Neural progenitor cell (in vitro differentiated cells): ENCODE measurements at regions not wholly inside any gene's neighbourhood (a gene's known extent, or its start where the extent isn't known, plus 50 kb on each side); places are given as distances from the start of the nearest gene placed in this dataset.

ENCODE experiments used
- EZH2 ChIP-seq: fragments of 200-600 bp; sonication (generic); IDR thresholded peaks from 2 replicates; pipeline ENCODE4 v1.6.1; 2017; ENCODE audit warnings: antibody characterized with exemption, mild to moderate bottlenecking, moderate library complexity
- EZH2phosphoT487 ChIP-seq: fragments of 200-600 bp; sonication (generic); IDR thresholded peaks from 2 replicates; pipeline ENCODE4 v1.6.1; 2017; ENCODE audit warnings: antibody characterized with exemption
- TF ChIP-seq, protein P1 (sequence below): fragments of 200-600 bp; sonication (generic); IDR thresholded peaks from 2 replicates; pipeline ENCODE4 v1.5.1; 2017; ENCODE audit warnings: antibody characterized with exemption, mild to moderate bottlenecking

DNA sequence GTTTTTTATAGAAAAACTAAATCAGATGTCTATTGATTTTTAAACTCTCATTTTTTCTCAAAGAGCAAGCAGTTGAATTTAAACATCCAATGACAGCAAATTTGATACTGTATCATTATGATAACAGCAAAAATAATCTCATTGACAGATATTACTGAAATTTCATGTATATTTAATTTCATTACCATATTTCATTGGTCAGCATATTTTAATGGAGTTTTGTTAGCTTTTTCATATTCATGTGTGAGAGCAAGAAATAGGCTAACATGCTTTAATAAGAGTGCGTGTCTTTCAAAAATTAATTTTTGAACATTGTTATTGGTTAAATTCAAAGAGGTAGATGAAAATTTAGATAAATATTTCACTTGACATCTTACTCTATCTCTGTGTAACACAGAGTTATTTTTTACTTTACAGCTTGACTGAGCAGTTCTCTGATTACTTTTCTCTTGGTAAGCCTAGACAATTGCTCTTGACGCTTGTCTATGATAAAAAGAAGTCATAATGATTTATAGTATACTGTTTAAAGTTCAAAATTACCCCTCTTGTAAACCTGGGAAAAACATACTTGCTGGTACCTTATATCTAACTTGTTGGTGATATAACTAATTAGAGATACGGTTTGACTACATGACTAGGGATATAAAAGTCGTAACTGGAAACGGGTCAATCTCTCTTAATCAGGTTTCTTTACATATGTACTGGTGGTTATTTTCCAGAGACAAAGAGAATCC is 732.3 kb upstream of the NCAM2 start:
- TF ChIP-seq, protein P1, sequence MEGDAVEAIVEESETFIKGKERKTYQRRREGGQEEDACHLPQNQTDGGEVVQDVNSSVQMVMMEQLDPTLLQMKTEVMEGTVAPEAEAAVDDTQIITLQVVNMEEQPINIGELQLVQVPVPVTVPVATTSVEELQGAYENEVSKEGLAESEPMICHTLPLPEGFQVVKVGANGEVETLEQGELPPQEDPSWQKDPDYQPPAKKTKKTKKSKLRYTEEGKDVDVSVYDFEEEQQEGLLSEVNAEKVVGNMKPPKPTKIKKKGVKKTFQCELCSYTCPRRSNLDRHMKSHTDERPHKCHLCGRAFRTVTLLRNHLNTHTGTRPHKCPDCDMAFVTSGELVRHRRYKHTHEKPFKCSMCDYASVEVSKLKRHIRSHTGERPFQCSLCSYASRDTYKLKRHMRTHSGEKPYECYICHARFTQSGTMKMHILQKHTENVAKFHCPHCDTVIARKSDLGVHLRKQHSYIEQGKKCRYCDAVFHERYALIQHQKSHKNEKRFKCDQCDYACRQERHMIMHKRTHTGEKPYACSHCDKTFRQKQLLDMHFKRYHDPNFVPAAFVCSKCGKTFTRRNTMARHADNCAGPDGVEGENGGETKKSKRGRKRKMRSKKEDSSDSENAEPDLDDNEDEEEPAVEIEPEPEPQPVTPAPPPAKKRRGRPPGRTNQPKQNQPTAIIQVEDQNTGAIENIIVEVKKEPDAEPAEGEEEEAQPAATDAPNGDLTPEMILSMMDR = no peak
- no peak for TF ChIP-seq EZH2
- TF ChIP-seq EZH2phosphoT487 = no peak
